Limb (tissue), 2 donors: ENCODE measurements at regions not wholly inside any gene's neighbourhood (a gene's known extent, or its start where the extent isn't known, plus 50 kb on each side); places are given as distances from the start of the nearest gene placed in this dataset.
A peak's percentile ranks its signal among the peaks of the same experiment; 100 is the strongest.

Experiments used
- DNase-seq, 2 donors: peaks; one replicate each; pipeline ENCODE4 v3.0.0-alpha.2; 2016; ENCODE audit errors: extremely low spot score in 2 of 2

DNA sequence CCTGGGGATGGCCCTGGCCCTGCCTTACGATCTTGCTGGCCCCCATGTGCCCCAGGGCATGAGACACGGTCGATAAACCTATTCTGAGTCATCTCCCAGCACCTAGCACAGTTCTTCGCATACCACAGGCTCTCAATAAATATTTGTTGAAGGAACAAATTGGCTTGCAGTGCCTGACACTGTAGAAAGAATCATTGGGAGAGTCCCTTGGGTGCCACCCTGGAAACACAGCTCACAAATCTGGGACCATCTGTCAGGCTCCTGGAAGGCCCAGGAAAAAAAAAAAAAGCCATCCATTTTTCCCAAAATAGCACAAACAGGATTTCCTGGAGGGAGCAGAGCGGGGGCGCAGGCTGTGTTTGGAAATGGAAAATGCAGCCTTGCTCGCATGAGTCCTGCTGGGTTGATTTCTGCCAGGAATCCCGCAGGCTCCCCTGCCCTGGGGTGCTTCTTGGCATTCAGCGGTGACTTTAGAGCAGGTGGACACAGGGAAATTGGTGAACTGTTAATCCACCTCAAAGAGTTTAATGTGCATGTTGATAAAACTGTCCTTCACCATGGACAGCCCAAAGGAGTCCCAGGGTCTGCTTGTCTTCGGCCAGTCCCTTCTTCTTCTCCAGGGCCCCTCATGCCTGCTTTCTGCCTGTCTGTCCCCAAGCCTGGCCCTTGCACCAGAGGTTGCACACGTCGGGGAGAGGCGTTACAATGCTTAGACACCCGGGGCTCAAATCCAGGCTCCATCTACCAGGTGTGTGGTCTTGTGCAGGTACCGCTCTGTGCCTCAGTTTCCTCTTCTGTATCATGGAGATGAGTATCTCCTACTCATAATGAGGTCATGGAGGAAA, 106.1 kb upstream of the RFLNA start:
- DNase-seq: peak; percentile 47 to 58

GRCh38 chr12:124190312-124191023, 104.4 kb upstream of the RFLNA start:
- DNase-seq: no peak

DNA sequence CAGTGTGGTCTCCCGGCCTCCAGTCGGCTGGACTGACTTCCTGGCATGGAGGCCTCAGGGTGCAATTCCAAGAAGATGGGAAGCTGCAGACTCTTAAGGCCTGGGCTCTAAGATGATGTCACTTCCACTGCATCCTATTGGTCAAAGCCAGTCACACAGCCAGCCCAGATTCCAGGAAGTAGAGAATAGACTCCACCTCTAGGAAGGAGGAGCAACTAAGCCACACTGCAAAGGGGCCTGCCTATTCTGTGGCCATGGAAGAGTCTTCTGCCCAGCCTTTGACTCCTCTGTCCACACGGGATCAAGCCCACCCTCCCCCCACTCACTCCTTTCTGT, 103.9 kb upstream of the RFLNA start:
- DNase-seq: peak in 1 of 2 donors; percentile 41

GRCh38 chr12:124191966-124192365, 102.9 kb upstream of the RFLNA start:
- peak in 1 of 2 donors; percentile 51 for DNase-seq

DNA sequence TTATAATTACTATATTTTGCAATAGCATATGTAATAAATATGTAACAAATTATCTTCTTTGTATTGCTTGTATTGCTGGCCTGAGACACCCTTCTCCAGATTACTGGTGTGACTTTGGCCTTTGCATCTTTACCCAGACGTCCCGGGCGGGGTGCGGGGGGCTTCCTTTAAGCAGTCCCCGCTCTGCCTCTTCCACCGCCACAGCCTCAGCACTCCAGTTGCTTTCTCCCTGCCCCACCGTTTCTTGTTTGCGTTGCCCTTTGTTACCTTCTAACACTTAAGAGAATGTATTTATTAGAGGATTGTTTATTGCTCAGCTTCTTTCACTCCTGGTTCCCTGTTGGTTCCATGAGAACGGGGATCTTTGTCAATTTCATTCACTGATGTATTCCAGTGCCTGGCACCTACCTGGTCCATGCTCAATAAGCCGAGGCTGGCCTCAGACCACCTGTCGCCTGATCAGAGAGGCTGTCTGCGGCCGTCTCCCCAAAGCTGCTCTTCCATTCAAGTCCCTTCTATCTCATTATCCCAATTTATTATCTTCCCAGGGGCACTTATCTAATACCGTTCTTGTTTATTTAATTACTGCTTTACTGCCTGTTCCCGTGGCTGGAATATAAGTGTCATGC, 100.5 kb upstream of the RFLNA start:
- DNase-seq: no peak

DNA sequence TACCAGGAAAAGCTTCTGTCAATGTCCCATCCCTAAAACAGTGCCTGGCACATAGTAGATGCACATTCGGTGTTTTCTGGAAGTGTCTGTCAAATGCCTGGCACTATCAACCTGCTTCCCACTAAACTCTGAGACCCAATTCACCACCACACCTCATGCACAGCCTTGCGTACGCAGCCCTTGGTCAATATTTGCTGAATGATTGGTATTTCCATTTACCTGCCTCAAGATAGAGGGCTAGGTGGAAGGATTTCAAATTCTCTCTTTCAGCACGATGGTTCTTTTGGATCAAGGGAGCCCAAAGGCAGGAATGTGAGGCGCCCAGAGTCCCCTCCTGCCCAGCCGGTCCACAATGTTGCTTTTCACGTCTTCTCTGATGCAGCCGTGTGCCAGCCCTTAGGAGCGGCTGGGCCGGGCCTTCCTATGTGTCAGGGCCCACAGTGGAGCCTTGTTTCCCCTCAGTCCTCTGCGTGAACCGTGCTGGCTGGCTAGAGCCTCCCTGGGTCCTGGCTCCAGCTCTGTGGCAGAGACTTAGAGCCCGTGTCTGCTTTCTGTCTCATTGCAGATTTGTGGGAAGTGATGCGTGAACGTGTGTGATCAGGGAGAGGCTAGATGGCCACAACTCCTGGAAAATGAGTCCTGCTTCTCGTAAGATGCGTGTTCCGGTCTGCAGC, 99.9 kb upstream of the RFLNA start:
- peak in 1 of 2 donors; percentile 60 for DNase-seq

DNA sequence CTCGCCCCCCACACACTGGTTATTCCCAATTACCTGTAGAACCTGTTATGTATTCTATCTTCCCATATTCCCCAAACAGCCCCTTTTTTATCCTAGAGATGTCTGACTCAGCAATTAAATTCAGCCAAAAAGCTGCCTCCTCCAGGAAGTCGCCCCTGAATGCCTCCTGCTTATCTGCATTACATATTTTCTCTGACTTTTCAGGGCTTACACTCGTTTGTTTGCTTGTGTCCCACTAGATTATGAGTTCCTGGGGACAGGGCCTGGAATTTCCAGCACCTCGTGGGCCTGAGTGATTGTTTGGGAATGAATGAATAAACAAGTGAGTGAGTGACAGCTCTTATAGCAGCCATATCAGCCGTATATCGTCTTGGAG, 99.3 kb upstream of the RFLNA start:
- no peak for DNase-seq

- no peak for DNase-seq
Measured at GRCh38 chr12:124196236-124196635, 98.7 kb upstream of the RFLNA start.

DNA sequence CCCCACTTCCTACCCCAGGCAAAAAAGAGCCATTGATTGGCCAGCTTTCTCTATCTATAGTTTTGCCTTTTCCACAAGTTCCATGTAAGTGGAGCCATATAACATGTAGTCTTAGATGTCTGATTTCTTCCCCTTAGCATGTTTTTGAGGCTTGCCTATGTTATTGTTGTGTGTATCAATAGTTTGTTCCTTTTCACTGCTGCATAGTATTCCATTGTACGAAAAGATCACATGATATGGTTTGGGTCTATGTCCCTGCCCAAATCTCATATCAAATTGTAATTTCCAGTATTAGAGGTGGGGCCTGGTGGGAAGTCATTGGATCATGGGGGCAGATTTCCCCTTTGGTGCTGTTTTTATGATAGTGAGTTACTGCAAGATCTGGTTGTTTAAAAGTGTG, 93.6 kb upstream of the RFLNA start:
- DNase-seq: no peak

- DNase-seq: no peak
Measured at GRCh38 chr12:124203176-124203575, 91.7 kb upstream of the RFLNA start.

- DNase-seq: no peak
Measured at GRCh38 chr12:124205405-124205804, 89.5 kb upstream of the RFLNA start.

DNA sequence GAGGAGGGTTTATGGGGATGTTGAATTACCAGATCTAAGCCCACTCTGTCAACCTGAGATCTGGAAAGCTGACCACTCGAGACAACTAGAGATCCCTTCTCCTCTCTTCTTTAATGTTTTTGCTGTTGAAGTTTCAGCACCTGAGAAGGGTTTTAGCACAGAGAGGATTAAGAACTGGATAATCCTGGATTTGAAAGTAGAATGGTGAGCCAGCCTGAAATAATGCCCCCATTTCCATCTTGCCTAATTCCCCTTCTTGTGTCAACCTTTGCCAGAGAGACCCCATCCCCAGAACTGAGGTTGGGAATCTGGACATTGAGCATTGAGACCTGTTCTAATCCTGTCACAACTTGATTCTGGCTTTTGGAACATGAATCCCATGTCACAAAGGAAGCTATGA, 87.8 kb upstream of the RFLNA start:
- DNase-seq: no peak

DNA sequence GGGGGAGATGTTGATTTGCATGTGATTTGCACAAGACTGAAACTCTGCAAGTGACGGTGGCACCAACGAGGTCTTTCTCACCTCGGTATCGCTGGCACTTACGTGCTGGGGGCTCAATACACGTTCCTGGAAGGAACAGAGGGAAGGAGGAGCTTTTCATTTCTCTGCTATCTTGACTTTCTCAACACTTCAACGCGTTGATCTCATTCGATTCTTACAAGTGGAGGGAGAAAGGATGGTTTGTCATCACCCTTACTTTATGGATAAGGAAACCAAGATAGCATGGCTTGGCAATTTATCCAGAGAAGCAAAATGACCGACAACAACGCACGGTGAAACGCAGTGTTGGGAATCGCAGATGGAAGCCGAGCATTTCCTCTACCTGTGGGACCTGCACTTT, 87.3 kb upstream of the RFLNA start:
- DNase-seq: no peak

- no peak for DNase-seq
Measured at GRCh38 chr12:124208489-124208888, 86.4 kb upstream of the RFLNA start.

DNA sequence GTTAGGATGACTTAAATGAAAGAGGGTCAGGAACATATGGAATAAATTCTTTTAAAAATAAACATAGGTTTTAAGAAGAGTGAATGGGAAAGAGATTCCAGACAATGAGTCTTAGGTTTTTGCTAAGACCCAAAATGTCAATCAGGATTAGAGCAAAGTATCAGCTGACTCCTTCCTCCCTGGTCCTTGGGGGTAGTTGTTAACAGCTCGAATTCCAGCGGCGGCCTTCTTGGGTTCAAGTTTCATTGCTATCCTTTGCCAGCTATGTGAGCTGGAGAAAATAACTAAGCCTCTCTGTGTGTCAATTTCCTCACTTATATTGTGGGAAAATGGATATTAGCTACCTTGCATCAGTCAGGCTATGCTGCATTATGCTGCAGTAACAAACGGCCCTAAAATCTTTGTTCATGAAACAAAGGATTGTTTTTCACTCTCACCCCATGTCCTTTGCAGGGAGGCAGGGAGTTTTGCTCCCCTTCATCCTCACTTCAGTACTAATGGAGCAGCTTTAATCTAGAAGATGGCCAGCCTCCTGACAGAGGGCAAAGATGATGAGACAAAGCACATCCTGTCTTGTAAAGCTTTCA, 83.8 kb upstream of the RFLNA start:
- no peak for DNase-seq

GRCh38 chr12:124211753-124212152, 83.1 kb upstream of the RFLNA start:
- DNase-seq: no peak

DNA sequence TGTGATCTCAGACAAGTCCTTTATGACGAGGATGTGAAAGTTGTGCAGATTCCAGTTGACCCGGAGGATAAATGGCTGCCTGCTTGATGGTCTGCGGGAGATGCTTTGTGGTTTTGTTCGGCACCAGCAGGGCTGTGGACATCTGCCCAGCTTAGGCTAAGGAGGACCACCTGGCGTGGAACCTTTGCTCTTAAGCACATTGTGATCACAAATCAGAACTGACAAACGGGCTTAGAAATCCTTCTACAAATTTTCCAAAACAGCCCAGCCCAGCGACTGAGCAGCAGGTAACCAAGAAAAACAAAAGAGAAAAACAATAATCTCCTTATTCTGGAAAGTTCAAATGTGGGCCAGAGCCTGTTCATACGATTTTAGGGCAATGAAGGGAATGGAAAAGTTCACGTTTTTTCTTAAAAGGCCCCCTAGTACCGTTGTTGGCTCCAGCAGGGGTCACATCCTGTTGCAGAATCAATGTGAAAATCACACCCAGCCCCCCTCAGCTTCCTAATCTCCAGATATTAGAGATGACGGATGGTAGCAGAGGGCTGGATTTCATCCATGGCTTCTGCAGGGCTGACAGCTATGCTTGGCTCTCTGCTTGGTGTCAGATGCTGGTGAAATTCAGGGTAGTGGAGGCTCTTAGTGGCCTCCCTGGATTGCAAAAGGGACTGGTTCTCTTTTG, 81.1 kb upstream of the RFLNA start:
- DNase-seq: no peak

GRCh38 chr12:124214574-124214973, 80.3 kb upstream of the RFLNA start:
- DNase-seq: no peak

DNA sequence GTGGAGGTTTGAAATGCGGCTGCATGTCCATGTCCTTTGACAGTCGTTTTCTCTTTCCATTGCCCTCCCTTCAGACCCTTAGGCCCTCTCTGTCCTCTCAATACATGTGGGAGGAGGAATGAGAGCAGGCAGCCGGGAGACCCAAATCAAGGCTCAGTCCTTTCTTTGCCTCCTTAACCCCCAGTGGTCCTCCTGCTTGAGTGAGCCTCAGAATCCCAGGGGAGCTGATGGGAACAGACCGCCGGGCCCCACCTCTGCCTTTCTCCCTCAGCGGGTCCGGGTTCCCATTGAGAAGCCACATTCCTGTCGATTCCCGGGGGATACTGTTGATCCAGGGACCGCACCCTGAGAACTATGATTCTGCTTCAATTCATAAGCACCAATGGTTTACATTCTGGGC, 77.9 kb upstream of the RFLNA start:
- DNase-seq: no peak

DNA sequence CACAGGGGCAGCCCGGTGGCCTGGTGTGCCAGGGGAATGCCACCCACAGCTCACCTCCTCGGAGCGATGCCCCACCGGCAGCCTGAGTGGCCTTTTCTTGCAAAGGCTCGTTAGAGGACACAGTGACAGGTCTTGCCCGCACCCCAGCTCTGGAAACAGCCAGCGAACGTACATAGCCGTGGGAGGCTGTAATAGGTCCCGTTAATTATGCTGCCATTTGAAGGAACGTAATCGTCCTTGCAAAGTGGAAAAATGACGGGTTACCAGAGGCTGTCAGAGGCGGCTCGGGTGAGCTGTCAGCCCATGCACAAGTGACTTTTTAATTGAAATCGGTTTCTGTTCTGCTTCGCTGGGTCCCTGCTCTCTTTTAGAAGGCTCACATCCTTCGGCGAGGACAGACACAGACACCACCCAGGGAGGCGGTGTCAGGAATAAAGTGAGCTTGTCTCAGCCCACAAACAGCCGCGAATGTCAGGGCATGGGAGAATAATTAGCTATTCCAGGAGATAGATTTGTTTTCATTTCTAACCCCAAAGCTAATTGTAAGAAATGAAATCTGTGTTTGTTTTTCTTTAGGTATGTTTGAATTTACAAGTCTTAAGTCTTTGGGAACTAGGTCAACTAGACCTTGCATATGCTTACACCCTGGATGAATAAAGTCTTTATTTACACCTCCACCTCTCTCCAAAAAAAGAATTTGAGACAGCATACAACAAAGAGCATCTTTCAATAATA, 77.2 kb upstream of the RFLNA start:
- no peak for DNase-seq

GRCh38 chr12:124218243-124218560, 76.7 kb upstream of the RFLNA start:
- no peak for DNase-seq
